ENCODE measurements at regions not wholly inside any gene's neighbourhood (a gene's known extent, or its start where the extent isn't known, plus 50 kb on each side); places are given as distances from the start of the nearest gene placed in this dataset.

- no peak overlapping the region for H3K27ac Mint-ChIP-seq
- DNase-seq, result no peak
- H3K4me3 Mint-ChIP-seq, result no peak overlapping the region
- H3K27me3 ChIP-seq (ENCODE audit: control insufficient read depth in 1 of 2, insufficient read depth in 2 of 2, low read length in 2 of 2), result no peaks in the 10 kb centered on the region
- H3K9me3 ChIP-seq (ENCODE audit: control insufficient read depth in 1 of 2, insufficient read depth in 1 of 2, low read length in 2 of 2), result peaks cover 0 to 7% of the 10 kb centered on the region in 2 experiments
- POLR2A ChIA-PET, result no interaction called here
- H3K4me1 Mint-ChIP-seq (ENCODE audit: low read depth), result no peaks in the 10 kb centered on the region
- H3K27me3 Mint-ChIP-seq, result no peaks in the 10 kb centered on the region
- H3K36me3 Mint-ChIP-seq (ENCODE audit: low read depth), result no peaks in the 10 kb centered on the region
- H3K9me3 Mint-ChIP-seq, result peaks cover 8% of the 10 kb centered on the region
- H3K4me1 ChIP-seq (ENCODE audit: insufficient read depth, low read length), result no peaks in the 10 kb centered on the region
- no peak overlapping the region for H3K4me3 ChIP-seq (ENCODE audit: low read length)
- no peak overlapping the region for H3K27ac ChIP-seq (ENCODE audit: low read depth in 1 of 2, low read length in 2 of 2)
- CTCF ChIA-PET, result no interaction called here
- ATAC-seq (ENCODE audit: poor library complexity), result no peak
- intact Hi-C loops (cut with DNase I, micrococcal nuclease), result no loop called here
- no peaks in the 10 kb centered on the region for H3K36me3 ChIP-seq (ENCODE audit: insufficient read depth, low read length)
- no peak for TF ChIP-seq CTCF (IDR thresholded peaks at IDR 0.05)
These were observed 122.0 kb downstream of the HTR1B start for GRCh38 chr6:77341058-77341986.

GRCh38 chr6:77340331-77340730 lies 123.0 kb downstream of the HTR1B start:
- intact Hi-C loops (cut with DNase I, micrococcal nuclease), result no loop called here
- H3K27me3 ChIP-seq (ENCODE audit: control insufficient read depth in 1 of 2, insufficient read depth in 2 of 2, low read length in 2 of 2), result no peaks in the 10 kb centered on the region
- Mint-ChIP-seq H3K36me3 (ENCODE audit: low read depth) (no peaks in the 10 kb centered on the region), H3K27me3 (no peaks in the 10 kb centered on the region), H3K9me3 (peaks cover 11% of the 10 kb centered on the region), H3K27ac (no peak overlapping the region), H3K4me1 (ENCODE audit: low read depth) (no peaks in the 10 kb centered on the region), H3K4me3 (no peak overlapping the region)
- no peak for TF ChIP-seq CTCF (IDR thresholded peaks at IDR 0.05)
- no peaks in the 10 kb centered on the region for H3K4me1 ChIP-seq (ENCODE audit: insufficient read depth, low read length)
- no peak overlapping the region for H3K4me3 ChIP-seq (ENCODE audit: low read length)
- peaks cover 0 to 7% of the 10 kb centered on the region in 2 experiments for H3K9me3 ChIP-seq (ENCODE audit: control insufficient read depth in 1 of 2, insufficient read depth in 1 of 2, low read length in 2 of 2)
- H3K27ac ChIP-seq (ENCODE audit: low read depth in 1 of 2, low read length in 2 of 2), result no peak overlapping the region
- no peaks in the 10 kb centered on the region for H3K36me3 ChIP-seq (ENCODE audit: insufficient read depth, low read length)
- ChIA-PET CTCF (no interaction called here), POLR2A (no interaction called here)
- ATAC-seq (ENCODE audit: poor library complexity), result no peak
- DNase-seq, result no peak

- TF ChIP-seq CTCF (IDR thresholded peaks at IDR 0.05), result no peak
- Histone ChIP-seq H3K9me3 (ENCODE audit: control insufficient read depth in 1 of 2, insufficient read depth in 1 of 2, low read length in 2 of 2) (peaks cover 0 to 7% of the 10 kb centered on the region in 2 experiments), H3K36me3 (ENCODE audit: insufficient read depth, low read length) (no peaks in the 10 kb centered on the region), H3K4me1 (ENCODE audit: insufficient read depth, low read length) (no peaks in the 10 kb centered on the region), H3K27me3 (ENCODE audit: control insufficient read depth in 1 of 2, insufficient read depth in 2 of 2, low read length in 2 of 2) (no peaks in the 10 kb centered on the region), H3K4me3 (ENCODE audit: low read length) (no peak overlapping the region), H3K27ac (ENCODE audit: low read depth in 1 of 2, low read length in 2 of 2) (no peak overlapping the region)
- DNase-seq (no peak), ATAC-seq (ENCODE audit: poor library complexity) (no peak)
- ChIA-PET CTCF (no interaction called here), POLR2A (no interaction called here)
- no peak overlapping the region for H3K27ac Mint-ChIP-seq
- no peaks in the 10 kb centered on the region for H3K4me1 Mint-ChIP-seq (ENCODE audit: low read depth)
- H3K4me3 Mint-ChIP-seq, result no peak overlapping the region
- no peaks in the 10 kb centered on the region for H3K27me3 Mint-ChIP-seq
- no peaks in the 10 kb centered on the region for H3K36me3 Mint-ChIP-seq (ENCODE audit: low read depth)
- H3K9me3 Mint-ChIP-seq, result peaks cover 11% of the 10 kb centered on the region
- intact Hi-C loops (cut with DNase I, micrococcal nuclease), result no loop called here
These were observed 123.4 kb downstream of the HTR1B start for GRCh38 chr6:77339926-77340325.

All from CD4-positive, alpha-beta T cell (primary cell).